ENCODE measurements at regions not wholly inside any gene's neighbourhood (a gene's known extent, or its start where the extent isn't known, plus 50 kb on each side); places are given as distances from the start of the nearest gene placed in this dataset.

GRCh38 chr4:156710365-156711192, 261.0 kb downstream of the PDGFC start:
- no peak for DNase-seq

DNA sequence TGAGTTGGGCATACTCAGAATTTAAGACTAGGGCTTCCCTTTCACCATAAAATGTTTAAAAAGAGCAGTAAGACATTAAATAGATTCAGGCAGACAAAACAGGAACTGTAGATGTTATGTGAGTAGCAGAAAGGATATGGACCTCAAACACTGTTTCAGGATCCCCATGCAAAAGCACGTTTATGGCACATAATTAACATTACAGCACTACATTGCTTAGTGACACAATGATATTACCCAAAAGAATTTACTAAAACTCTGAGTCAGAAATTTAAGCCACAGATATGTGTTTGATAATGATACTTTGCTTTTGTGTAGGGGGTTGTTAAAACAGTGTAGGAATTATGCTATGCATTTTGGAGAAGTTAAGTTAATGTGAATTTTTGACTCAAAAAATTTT, 266.3 kb downstream of the PDGFC start:
- DNase-seq, result peak in 1 of 3 donors; percentile 62

DNA sequence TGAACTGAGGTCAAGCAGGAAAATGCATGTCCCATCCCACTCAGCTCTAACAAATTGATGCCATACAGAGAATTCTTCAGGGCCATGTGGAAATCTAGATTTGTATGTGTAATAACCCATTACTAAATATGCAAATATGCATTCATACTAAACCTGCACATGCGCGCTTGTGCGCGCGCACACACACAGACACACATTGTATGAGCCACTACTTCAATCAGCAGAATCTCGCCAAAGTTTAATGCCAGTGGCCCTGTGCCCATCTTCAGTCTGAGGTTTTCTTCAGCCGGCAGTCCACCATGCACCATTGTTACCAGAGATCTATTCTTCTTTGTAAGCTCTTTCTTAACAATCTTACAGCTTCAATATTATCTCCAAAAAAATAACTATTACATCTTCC, 276.4 kb downstream of the PDGFC start:
- DNase-seq, result no peak

DNA sequence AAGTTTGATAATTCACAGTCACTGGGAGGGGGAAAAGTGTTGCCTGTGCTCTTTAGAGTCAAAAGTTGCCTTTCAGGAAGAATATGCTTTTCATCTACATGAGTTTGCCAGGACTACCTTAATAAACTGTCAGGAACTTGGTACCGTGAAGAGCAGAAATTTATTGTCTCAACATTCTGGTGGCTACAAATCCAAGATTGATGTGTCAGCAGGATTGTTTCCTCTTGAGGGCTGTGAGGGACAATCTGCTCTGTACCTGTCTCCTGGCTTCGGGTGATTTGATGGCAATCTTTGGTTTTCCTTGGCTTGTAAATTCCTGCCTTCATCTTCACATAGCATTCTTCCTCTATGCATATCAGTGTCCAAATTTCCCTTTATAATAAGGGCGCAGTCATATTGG, 277.2 kb downstream of the PDGFC start:
- no peak for DNase-seq

- no peak for DNase-seq
Observed at GRCh38 chr4:156693557-156693956, 278.0 kb downstream of the PDGFC start.

DNA sequence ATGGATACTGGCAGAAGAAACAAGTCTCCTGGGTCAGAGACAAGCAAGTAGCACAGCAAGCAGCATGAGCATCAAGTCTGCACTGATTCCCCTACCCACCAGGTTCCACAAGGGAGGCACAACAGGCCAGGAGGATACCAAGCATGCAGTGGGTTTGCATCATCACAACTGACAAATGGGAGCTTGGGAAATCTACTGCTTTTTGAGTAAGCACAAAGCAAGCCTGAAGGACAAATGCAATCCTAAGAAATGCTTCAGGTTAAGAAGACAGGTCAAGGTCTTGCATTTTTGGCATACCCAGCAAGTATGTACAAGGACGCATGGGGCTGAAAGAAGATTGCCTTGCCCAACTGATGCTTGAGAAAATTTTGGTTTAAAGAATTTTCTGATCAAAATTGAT, 279.6 kb downstream of the PDGFC start:
- DNase-seq, result no peak

DNA sequence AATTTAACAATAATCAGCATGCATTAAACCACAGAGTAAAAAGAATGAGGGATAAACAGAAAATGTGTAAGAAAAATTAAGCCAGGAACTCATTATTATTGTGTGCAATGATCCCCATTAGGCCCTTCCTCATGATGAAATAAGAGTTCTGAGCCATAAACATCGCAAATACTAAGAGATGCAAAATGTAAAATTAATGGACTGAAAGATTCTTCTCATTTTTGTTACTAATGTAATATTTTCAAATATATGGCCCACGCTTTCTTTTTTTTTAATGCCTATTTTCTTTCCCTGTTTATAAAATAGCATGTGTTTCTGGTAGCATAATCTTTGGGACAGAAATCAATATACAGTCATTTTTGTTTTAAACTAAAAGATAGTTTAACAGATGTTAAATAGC, 281.0 kb downstream of the PDGFC start:
- DNase-seq, result no peak

- DNase-seq, result peak; percentile 60 to 95 (median 88)
Observed at GRCh38 chr4:156686120-156686519, 285.5 kb downstream of the PDGFC start.

DNA sequence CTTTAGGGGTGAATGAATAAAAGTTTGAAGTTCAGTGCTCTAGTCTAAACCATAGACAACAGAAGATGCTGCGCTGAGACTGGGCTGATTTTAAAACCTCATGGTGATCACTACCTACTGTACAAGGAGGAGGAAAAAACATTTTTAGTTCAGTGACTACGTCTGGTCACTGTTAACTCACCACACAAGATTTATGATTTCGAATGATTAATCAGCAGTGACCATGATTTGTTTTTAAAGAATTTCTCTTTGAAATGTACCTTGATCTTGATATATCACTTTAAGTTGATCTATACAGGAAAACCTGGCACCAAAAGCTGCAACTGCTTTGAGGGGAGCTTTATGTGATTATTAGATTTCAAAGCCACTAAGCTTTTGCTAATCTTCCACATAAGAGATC, 286.3 kb downstream of the PDGFC start:
- DNase-seq, result no peak

DNA sequence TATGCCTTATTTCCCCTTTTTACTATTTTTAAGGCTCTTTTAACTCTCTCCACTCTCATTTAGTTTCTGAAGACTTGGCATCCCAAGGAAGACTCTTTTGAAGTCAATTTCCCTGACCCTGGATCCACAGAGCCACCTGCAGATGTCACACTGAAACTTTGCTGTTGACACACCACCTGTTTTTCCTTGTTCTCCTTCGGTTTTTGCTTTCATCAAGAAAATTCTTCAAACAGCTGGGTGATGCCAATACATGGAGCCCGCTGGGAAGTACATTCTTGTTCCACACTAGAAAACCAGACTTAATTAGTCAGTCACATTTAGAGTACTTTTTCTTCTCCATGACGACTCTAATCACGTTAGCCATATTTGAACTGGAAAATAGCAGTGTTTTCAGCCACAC, 293.9 kb downstream of the PDGFC start:
- no peak for DNase-seq

GRCh38 chr4:156677131-156677531, 294.5 kb downstream of the PDGFC start:
- DNase-seq, result peak in 2 of 3 donors; percentile 49 to 82

GRCh38 chr4:156676116-156676851, 295.3 kb downstream of the PDGFC start:
- no peak for DNase-seq

- no peak for DNase-seq
Observed at GRCh38 chr4:156673483-156673882, 298.1 kb downstream of the PDGFC start.

DNA sequence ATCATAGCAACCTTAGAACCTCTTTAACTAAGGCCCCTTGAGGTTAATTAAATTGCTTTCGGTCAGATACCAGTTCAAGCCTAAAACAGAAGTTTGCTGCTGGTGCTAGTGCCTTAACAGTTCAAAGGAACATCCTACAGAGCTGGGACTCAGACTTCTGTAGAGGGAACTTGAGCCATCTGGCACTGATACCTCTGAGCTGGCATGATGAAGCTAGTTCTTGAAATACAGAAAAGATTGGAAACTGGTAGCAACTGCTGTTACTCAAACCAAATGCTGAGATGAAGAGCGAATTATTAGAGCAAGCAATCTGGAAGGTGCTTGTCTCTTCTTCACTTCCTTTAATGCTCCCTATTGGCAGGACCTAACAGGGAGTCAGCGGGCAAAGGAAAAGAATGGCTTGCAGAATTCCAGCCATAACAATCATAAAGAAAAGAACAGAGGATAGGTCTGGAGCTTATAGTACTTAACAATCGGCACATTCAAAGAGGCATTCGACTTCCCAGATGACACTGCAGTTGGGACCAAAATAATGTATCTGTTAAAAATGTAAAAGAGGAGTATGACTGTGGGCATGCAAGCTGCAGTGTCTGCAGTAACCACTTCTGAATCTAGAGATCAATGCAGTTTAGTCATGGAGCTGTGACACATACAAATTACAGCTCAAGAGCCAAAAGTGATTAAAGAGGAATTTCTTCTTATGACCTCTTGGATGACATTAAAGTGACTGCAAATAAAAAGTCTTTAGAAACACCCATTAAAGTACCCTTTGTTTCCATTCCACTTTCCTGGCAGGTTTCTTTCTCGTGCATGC, 298.9 kb downstream of the PDGFC start:
- peak in 2 of 3 donors; percentile 23 to 55 for DNase-seq

GRCh38 chr4:156665780-156666366, 305.7 kb downstream of the PDGFC start:
- no peak for DNase-seq

DNA sequence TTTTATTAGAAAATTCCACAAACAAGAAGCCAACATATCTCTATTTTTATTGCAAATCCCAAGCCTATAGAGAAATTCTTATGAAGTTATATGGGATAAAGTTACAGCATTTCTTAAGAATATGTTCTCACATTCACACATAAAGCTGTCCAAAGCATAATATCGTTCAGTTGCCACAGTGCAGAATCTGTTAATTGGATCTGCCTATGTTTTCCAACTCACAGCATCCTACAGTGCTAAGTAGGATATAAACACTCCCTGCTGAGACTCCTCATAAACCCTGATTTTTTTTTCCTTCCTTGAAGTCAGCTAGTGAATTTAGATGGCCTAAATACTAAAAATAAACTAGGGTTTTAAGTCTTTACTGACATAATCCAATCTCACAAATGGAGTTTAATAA, 307.9 kb downstream of the PDGFC start:
- DNase-seq, result no peak

DNA sequence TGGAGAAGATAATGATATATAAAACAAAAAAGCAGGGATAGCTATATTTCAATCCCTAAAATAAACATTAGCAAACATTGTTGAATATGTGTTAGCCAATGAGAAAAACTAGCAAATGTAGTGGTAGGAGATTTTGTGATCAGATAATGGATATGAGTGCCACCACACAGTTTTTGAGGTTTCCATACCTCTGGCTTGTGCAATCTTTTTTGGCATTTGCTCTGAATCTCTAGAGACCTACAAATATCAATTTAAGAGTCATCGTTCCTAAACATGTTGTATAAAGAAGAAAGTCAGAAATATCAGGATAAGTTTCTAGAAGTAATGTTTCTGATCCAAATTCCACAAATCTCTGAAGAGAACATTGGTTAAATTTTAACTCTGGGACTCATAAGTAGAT, 308.7 kb downstream of the PDGFC start:
- no peak for DNase-seq

DNA sequence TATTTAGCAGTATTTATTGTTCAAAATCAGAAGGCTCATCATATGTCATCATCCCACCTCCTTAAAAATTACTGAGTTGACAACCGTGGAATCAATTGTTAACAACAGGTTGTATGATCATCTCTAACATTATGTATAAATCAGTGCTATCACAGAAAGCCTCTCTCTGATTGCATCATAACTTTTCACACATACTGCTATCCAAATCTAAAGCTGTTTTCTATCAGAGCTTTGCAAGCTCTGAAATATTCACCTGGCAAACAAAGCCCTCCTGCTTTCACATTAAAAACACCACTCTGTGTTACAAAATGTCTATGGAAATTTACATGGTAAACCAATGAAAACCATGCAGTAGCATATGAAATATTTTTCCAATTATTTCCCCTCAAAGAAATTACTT, 310.0 kb downstream of the PDGFC start:
- DNase-seq, result no peak

DNA sequence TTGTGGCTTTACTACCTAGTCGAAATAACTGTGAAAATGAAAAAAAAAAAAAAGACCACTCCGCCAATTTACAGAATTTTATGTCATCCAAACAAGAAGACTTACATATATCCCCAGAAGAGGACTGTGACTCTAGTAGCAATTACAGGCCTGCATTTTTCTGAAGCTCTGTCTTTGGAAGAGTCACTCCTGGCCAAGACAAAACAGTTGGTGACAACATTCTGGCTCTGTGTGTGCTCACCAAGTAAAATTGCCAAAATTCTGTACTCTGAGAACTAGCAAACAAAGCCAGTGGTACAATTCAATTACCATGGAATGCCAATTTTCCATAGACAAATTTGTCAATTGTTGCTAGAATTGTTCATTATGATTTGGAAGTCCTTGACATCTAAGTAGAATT, 311.1 kb downstream of the PDGFC start:
- peak in 2 of 3 donors; percentile 37 to 50 for DNase-seq

DNA sequence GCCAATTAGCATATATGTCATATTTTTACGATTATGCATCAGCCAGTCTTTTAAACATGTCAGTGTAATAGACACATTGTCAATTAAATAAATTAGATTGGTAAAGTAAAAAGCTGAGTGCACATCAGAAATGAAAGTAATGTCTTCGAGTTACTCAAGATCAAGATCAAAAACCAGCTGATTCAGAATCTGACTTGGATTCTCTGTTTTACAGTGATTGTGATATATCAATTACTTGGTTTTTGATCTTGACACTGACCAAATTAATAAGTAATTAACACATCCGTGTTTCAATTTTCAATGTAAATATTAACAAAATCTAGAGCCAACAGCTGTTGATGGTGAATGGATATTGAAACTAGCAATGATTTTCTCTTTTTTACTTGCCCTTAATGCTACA, 311.6 kb downstream of the PDGFC start:
- DNase-seq, result no peak

DNA sequence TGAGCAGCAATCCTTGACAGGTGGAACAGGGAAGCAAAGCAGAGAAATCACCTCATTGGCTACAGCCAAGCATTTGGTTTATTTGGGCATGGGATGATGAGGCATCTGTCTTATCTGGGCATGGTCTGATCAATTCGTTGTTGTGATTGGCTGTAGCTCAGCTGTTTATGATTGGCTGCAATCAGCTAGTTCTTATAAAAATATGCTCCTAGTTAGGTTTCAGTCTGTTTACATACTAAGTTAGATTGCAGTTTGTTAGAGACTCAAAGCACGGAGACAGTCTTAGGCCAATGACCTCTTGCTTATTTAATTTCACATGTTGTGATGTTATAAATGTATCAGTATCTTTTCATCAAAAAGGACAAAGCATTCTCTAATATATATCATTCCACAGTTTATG, 312.0 kb downstream of the PDGFC start:
- no peak for DNase-seq

DNA sequence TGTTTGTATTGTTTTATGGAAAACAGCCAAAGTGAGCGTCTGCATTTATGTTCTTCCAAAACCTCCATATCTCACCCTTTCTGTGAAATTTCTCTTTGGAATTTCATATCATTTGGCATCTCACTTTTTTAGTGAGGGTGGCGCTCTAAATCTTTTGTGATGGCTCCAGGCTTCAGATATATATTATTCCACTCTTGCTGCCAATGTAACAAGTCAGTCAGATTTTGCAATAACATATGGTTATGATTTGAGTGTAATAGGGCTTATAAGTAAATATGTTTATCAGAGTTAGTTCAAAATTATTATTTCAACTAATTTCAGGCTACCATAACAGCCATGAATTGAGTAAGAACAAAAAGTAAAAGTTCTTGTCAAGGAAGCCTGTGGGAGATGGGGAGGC, 314.7 kb downstream of the PDGFC start:
- DNase-seq, result no peak

Measured in muscle of back (tissue), 3 donors.